ENCODE measurements at regions not wholly inside any gene's neighbourhood (a gene's known extent, or its start where the extent isn't known, plus 50 kb on each side); places are given as distances from the start of the nearest gene placed in this dataset.

DNA sequence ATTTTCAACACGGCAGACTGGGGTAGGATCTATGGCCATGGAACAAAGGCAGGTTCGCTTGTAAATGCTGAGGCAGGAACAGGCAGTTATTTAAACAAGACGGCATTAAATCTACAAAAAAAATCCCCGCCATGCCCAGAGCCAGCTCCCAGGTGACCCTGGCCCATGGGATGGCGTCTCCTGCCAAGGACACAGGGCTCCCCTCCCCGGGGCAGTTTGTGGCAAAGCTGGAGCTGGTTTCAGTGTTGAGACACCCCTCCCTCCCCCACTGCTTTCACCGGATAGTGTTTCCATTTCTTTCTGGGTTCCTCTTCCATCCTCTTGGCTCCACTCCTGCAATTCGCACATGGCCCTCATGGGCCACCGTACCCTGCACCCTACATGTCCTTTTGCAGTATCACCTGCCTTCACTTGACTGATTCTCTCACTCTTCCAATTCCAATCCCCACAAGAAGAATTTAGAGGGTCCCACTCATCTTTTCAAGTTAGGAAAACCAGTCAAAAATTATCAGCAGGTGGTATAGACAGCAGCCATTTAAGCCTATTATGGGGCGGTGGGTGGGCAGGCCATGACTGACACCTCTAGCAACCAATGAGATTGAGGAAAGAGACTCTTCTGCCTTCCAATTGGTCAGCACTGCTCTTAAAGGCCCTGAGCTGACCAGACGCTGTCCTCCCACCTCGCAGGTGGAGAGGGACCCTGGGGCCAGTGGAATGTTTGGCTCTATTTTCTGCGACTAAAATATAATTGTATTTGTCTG lies 52.0 kb downstream of the OLIG1 start:
- TF ChIP-seq, protein P1, sequence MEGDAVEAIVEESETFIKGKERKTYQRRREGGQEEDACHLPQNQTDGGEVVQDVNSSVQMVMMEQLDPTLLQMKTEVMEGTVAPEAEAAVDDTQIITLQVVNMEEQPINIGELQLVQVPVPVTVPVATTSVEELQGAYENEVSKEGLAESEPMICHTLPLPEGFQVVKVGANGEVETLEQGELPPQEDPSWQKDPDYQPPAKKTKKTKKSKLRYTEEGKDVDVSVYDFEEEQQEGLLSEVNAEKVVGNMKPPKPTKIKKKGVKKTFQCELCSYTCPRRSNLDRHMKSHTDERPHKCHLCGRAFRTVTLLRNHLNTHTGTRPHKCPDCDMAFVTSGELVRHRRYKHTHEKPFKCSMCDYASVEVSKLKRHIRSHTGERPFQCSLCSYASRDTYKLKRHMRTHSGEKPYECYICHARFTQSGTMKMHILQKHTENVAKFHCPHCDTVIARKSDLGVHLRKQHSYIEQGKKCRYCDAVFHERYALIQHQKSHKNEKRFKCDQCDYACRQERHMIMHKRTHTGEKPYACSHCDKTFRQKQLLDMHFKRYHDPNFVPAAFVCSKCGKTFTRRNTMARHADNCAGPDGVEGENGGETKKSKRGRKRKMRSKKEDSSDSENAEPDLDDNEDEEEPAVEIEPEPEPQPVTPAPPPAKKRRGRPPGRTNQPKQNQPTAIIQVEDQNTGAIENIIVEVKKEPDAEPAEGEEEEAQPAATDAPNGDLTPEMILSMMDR (IDR thresholded peaks at IDR 0.05; ENCODE audit: low read depth, low read length), result no peak
- no peak overlapping the region for H3K4me3 ChIP-seq (ENCODE audit: low read depth, low read length)
- in situ Hi-C loops (cut with HindIII; ENCODE audit: low sequenced_read_pairs), result no loop called here
- DNase-seq (ENCODE audit: low read depth, low spot score), result peak; percentile 5

DNA sequence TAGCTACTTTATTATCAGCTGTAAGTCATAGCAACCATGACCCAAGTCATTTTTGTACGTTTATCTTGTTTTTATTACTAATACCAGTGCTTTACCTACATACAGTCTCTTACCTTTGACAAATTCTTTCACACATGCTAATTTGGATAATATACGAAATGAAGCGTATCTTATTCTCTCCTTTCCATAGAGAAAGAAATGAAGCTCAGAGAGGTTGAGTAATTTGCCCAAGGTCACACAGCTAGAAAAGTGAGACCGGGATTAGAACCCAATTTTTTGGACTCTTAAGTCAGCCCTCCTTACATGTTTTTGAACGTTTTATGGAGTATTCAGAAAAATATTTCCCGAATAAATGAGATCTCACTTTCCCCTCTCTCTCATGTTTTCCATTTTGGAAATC lies 52.6 kb downstream of the OLIG1 start:
- TF ChIP-seq, protein P1 (IDR thresholded peaks at IDR 0.05; ENCODE audit: low read depth, low read length), result no peak
- in situ Hi-C loops (cut with HindIII; ENCODE audit: low sequenced_read_pairs), result no loop called here
- DNase-seq (ENCODE audit: low read depth, low spot score), result no peak
- H3K4me3 ChIP-seq (ENCODE audit: low read depth, low read length), result no peak overlapping the region

DNA sequence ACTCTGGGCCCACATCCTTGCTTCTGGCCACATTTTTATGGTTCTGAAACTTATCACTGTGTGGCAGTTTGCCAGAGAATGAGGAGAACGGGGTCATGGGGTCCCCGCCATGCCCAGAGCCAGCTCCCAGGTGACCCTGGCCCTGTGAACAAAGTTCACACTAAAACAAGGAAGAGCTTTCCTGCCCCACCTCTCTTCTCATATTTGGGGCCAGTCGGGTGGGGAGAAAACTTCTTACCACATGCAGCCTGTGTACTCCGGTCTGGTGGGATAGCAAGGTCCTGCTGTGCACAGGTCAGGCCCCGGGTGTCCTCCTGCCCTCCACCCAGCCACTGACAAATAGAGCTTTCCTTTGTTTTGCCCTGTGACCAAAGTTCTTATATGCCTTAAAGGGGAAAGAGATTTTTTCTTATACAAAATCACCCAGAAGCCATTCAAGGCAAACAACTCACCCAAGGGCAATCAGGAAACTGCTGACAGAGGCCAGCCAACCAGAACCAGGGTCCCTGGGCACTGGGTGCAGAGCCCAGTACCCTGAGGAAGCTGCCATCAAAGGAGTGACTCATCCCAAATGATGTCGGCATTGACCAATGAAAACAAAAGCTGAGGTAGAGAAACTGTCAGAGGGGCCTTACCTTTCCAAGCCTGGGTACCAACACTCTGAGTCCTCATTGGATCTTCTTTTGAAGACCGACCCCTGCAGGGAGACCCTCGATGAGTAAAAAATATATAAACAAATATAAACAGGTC lies 53.6 kb downstream of the OLIG1 start:
- in situ Hi-C loops (cut with HindIII; ENCODE audit: low sequenced_read_pairs), result no loop called here
- H3K4me3 ChIP-seq (ENCODE audit: low read depth, low read length), result no peak overlapping the region
- DNase-seq (ENCODE audit: low read depth, low spot score), result no peak
- TF ChIP-seq, protein P1 (IDR thresholded peaks at IDR 0.05; ENCODE audit: low read depth, low read length), result no peak

DNA sequence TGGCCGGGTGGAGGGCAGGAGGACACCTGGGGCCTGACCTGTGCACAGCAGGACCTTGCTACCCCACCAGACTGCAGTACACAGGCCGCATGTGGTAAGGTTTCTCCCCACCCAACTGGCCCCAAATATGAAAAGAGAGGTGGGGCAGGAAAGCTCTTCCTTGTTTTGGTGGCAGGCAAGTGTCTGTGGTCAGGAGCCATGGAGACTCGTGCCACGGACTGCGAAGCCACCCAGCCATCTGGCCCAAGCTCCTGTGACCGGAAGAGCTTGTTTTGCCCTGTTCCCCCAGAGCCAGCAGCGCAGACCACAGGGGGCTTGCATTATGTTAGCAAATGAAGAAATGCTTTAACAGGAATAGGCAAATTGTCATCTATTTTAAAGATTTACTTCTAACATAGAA lies 54.9 kb downstream of the OLIG1 start:
- H3K4me3 ChIP-seq (ENCODE audit: low read depth, low read length), result no peak overlapping the region
- TF ChIP-seq, protein P1 (IDR thresholded peaks at IDR 0.05; ENCODE audit: low read depth, low read length), result no peak
- in situ Hi-C loops (cut with HindIII; ENCODE audit: low sequenced_read_pairs), result no loop called here
- no peak for DNase-seq (ENCODE audit: low read depth, low spot score)

DNA sequence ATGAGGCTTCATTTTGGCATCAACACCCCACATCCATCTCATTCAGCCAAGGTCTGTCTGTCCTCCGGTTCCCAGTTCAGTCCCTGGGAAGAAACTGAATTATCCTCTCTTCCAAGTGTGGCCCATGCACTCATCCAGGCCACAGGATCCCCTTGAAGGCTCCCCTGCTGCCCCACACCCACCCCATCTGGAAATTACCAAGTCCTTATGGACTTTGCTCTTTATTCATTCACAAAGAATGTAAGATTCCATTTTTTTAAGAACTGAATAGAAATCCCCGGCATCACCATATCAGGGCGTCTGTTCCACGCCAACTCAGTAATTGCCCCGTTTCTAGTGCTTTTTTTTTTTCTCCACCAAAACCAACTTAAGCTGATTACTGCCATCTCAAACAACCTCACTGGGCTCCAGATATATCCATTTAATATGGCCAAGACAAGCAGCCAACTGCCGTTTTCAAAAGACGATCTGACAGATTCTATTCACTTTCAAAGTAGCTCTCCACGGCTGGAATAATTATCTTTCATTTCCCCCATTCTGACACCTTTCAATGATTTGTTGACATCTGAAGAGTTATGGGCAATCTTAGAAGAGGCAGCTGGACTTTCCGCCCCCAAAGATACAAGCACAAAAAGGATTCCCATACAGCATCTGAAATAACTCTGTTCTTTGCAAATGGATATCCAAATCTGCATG lies 55.9 kb downstream of the OLIG1 start:
- TF ChIP-seq, protein P1 (IDR thresholded peaks at IDR 0.05; ENCODE audit: low read depth, low read length), result no peak
- no peak overlapping the region for H3K4me3 ChIP-seq (ENCODE audit: low read depth, low read length)
- no peak for DNase-seq (ENCODE audit: low read depth, low spot score)
- in situ Hi-C loops (cut with HindIII; ENCODE audit: low sequenced_read_pairs), result no loop called here

DNA sequence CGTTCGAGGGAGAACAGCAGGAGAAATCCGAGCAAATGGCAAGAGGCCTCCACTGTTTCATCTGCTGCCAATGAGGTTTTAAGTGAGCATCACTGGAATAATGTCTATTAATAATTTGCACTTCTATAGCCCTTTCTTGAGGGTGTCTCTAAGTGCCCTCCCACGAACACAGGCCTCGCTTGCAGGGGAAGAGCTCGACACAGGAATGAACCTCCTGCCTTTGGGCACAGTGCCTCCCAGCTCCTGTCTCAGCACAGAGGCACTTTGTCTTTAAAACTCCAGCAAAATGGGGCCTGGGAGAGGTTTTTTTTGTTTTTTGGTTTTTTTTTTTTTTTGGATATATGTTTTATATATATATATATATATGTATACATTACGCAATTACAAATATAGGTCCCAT lies 56.6 kb downstream of the OLIG1 start:
- DNase-seq (ENCODE audit: low read depth, low spot score), result no peak
- no peak overlapping the region for H3K4me3 ChIP-seq (ENCODE audit: low read depth, low read length)
- in situ Hi-C loops (cut with HindIII; ENCODE audit: low sequenced_read_pairs), result no loop called here
- TF ChIP-seq, protein P1 (IDR thresholded peaks at IDR 0.05; ENCODE audit: low read depth, low read length), result no peak

All from astrocyte of the spinal cord (primary cell).